GM12891 (cell line): ENCODE measurements at regions not wholly inside any gene's neighbourhood (a gene's known extent, or its start where the extent isn't known, plus 50 kb on each side); places are given as distances from the start of the nearest gene placed in this dataset.

Experiments
- POLR2A ChIP-seq: IDR thresholded peaks from 2 replicates; pipeline ENCODE4 v1.6.1; 2011; ENCODE audit warnings: low read depth, low read length, control low read depth
- POLR2AphosphoS5 ChIP-seq: IDR thresholded peaks from 2 replicates; pipeline ENCODE4 v1.6.1; 2011; ENCODE audit warnings: low read depth, low read length, control low read depth
- SPI1 ChIP-seq: IDR thresholded peaks from 2 replicates; pipeline ENCODE4 v1.6.1; 2011; ENCODE audit warnings: low read depth, low read length, control low read depth

GRCh38 chr1:117734403-117734802, 128.6 kb downstream of the TENT5C start:
- TF ChIP-seq POLR2A (no peak), POLR2AphosphoS5 (no peak), SPI1 (no peak)
